Coronary artery (tissue), 2 donors: ENCODE measurements at regions not wholly inside any gene's neighbourhood (a gene's known extent, or its start where the extent isn't known, plus 50 kb on each side); places are given as distances from the start of the nearest gene placed in this dataset.

Experiments used
- DNase-seq: peaks from one replicate; pipeline ENCODE4 v3.0.0-alpha.2; 2017; ENCODE audit warnings: low spot score
- H3K27ac ChIP-seq, 2 donors: fragments of 200-600 bp; sonication (generic); one replicate each; pipeline ENCODE4 v1.5.1; 2016 to 2019
- H3K4me3 ChIP-seq: fragments of 200-600 bp; sonication (generic); 2 replicates; pipeline ENCODE4 v1.5.1; 2016; ENCODE audit warnings: mild to moderate bottlenecking, moderate library complexity
- TF ChIP-seq, protein P1 (sequence below): fragments of 200-600 bp; sonication (generic); IDR thresholded peaks from one replicate; pipeline ENCODE4 v1.5.1; 2019; ENCODE audit warnings: antibody characterized with exemption

DNA sequence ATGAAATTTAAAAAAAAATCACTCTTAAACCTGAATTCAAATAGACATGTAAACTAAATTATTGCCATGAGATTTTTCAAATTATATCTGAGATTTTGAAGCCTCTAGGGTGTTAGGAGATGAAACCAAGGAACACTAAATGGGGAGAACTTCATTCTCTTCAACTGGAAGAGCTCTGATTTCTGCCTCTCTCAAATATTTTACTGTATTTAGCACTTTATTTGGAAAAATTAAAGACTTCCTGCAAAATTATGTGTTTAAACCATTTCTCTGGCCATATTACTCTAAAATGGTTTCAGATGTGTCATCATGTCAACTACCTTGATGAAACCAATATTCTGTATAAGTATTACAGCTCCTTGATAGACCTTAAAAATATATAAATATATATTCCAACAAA lies 1571.6 kb upstream of the PRR20A start:
- no peak overlapping the region for H3K27ac ChIP-seq
- TF ChIP-seq, protein P1, sequence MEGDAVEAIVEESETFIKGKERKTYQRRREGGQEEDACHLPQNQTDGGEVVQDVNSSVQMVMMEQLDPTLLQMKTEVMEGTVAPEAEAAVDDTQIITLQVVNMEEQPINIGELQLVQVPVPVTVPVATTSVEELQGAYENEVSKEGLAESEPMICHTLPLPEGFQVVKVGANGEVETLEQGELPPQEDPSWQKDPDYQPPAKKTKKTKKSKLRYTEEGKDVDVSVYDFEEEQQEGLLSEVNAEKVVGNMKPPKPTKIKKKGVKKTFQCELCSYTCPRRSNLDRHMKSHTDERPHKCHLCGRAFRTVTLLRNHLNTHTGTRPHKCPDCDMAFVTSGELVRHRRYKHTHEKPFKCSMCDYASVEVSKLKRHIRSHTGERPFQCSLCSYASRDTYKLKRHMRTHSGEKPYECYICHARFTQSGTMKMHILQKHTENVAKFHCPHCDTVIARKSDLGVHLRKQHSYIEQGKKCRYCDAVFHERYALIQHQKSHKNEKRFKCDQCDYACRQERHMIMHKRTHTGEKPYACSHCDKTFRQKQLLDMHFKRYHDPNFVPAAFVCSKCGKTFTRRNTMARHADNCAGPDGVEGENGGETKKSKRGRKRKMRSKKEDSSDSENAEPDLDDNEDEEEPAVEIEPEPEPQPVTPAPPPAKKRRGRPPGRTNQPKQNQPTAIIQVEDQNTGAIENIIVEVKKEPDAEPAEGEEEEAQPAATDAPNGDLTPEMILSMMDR: no peak

DNA sequence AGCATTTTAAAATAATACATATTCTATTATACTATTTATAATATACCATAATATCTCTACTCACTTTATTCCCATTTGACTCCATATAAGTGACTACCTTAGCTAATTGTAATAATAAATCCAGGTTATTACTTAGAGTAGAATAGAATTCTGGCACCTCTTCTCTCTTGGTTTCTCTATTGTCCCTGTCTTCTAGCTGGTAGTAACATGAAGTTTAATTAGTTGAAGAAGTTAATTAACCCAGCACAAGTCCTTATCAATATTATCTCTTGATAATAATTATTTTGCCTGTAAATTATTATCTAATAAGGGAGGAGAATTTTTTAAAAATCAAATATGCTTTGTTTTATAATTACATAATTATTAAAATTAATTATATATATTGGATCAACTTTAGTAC lies 1571.2 kb upstream of the PRR20A start:
- DNase-seq: no peak
- Histone ChIP-seq H3K4me3 (no peak overlapping the region), H3K27ac (no peak overlapping the region)
- TF ChIP-seq, protein P1: no peak

More for the DNA sequence above, 1571.6 kb upstream of the PRR20A start:
- DNase-seq: no peak
- H3K4me3 ChIP-seq: no peak overlapping the region

DNA sequence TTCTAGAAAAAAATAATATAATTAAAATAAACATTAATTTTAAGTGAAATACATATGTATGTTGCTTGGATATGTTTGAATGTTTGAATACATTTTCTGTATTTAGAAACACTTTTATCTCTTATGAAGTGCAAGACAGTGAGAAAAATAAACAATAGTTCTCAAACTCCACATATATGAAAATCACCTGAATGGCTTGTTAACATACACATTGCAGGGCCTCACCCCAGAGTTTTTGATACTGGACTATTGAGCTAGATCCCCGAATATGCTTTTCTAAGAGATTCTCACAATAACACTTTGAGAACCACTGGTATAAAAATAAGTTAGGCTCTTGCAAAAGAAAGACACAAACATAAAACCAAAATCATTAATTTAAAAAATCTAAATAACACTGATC lies 1570.3 kb upstream of the PRR20A start:
- Histone ChIP-seq H3K4me3 (no peak overlapping the region), H3K27ac (no peak overlapping the region)
- DNase-seq: no peak
- TF ChIP-seq, protein P1: no peak

DNA sequence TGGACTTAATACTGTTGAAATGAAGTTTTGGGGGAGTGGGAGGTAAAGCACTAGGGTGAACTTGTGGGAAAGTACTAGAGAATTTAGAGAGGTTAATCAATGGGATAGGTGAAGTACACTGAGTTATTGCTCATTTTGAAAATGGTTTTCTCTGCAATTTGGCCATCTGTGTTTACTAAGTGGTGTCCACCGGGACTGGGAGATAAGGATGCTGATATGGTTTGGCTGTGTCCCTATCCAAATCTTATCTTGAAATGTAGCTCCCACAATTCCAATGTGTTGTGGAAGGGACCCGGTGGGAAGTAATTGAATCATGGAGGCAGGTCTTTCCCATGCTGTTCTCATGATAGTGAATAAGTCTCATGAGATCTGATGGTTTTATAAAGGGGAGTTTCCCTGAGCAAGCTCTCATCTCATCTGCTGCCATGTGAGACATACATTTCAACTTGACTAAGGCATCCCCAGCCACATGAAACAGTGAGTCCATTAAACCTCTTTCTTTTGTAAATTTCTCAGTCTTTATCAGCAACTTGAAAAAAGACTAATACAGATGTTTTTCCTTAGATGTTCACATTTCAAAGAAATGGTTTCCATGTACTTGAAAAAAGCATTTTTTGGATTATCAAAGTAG lies 1569.4 kb upstream of the PRR20A start:
- TF ChIP-seq, protein P1: no peak
- Histone ChIP-seq H3K4me3 (no peak overlapping the region), H3K27ac (no peak overlapping the region)
- DNase-seq: no peak

DNA sequence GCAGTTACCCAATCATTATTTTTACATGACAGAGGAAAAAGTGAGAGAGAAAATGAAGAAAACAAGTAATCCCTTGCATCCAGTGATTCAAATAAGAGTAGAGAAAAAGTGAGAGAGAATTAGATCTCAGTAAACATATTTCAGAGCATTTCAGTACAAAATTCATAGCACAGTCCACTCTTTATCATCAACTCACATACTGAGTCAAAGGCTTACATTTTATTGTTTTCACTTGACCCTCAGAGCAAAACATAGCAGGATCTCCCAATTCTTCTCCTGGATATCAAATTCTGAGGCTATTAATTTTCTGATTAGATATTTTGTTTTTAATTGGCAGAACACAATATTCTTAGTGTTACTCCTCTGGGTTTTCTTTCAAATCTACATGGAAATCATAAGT lies 1568.3 kb upstream of the PRR20A start:
- DNase-seq: no peak
- Histone ChIP-seq H3K27ac (no peak overlapping the region), H3K4me3 (no peak overlapping the region)
- TF ChIP-seq, protein P1: no peak

DNA sequence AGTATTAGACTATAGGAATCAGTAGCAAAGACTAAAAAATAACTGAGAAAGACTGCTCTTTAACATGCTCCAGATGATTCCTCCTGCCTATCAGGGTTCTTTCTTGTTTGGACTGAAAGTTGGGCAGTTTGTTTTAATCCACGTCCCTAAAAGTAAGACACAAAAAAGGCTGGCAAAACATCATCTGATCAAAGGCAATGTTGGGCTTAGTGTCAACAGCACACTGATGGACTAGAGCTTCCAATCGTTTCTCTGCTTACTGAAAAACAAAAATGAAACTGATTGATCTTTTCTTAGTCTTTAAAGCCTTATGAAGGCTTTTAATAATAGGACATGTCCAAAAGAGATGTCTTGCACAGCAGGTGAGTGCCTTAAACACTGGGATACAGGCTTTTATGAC lies 1567.9 kb upstream of the PRR20A start:
- no peak for DNase-seq
- TF ChIP-seq, protein P1: no peak
- no peak overlapping the region for H3K27ac ChIP-seq
- no peak overlapping the region for H3K4me3 ChIP-seq

DNA sequence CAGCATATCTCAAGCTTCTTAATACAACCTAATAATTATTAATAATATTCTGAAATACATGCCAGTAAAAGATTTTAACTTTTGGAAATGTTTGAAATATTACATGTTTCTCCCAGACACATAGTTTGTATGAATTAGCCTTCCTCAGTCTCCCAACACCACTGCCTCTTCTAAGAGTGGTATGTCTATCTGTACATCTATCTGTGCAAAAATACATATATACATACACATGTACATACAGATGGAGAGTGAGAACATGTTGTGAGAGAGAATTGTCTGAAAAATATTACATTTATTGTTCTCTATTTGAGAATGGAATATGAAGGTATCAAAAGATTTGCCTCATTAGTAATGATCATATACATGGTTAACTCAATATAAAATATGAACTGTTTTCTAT lies 1567.2 kb upstream of the PRR20A start:
- Histone ChIP-seq H3K27ac (no peak overlapping the region), H3K4me3 (no peak overlapping the region)
- TF ChIP-seq, protein P1: no peak
- no peak for DNase-seq
